Umbilical cord (tissue), 1 donor: ENCODE measurements at regions not wholly inside any gene's neighbourhood (a gene's known extent, or its start where the extent isn't known, plus 50 kb on each side); places are given as distances from the start of the nearest gene placed in this dataset.
"Not testable (repeated sequence)": the region's sequence is repeated elsewhere in the genome, so short reads cannot be mapped to it uniquely, and the experiment has no call there.

Experiments used
- DNase-seq: peaks from one replicate; pipeline ENCODE4 v3.0.0-alpha.2; 2015; ENCODE audit warnings: low spot score

DNA sequence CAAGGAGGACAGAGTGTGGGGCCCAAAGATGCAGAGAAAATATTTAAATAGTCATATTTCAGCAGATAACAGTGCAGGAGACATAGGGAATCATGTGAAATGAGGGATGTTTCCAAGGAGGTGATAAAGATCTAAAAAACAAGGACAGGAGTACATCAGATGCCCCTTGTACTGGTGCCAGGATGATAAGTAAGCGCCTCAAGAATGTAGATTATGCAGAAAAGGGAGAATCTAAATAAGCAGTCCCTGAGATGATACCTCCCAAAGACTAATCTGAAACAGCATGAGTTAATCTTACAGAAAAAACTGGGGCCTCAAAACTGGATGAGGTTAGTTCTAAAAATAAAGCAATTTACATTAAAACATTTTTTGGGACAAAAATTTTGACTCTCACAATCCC is 136.1 kb upstream of the WDFY3 start:
- DNase-seq, result no peak

- DNase-seq, result no peak
These were observed 139.7 kb upstream of the WDFY3 start for GRCh38 chr4:85106166-85106565.

GRCh38 chr4:85106805-85107336 is 140.4 kb upstream of the WDFY3 start:
- no peak for DNase-seq

GRCh38 chr4:85107553-85107952 is 141.1 kb upstream of the WDFY3 start:
- no peak for DNase-seq

DNA sequence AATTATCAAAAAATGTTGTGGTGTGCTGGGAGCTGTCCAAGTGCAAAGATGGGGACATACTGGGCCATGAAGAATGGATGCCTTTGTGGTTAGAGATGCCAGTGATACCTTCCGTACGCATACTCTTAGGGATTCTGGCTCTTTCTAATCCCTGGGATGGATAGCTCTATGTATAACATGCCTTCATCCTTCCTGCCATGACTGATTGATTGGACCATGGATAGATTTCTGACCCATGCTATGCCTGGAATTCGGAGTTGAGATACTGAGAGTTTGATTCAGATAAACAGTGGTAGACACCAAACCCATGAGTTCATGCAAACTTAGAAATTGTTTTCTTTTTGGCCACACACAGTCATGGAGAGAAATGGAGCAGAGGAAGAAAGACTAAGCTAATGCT is 147.2 kb upstream of the WDFY3 start:
- DNase-seq, result no peak

DNA sequence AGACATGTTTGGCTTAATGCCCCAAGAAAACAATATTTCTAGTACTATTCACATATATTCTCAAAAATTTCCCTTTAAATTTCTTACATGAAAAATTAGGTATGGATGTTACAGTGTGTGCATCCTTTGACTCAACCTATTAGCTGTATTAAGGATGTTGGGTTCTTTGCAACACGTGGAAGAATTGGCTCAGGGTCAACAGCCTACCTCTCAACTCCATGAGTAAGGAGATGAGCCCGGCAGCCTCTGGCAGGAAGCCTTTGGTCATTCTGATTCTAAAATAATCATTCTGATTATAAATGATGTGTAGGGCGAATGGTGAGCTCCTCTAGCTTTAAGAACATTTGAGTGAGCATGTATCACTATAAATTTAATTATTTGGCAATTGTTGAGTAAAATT is 148.0 kb upstream of the WDFY3 start:
- DNase-seq, result no peak

GRCh38 chr4:85116008-85116407 is 149.5 kb upstream of the WDFY3 start:
- no peak for DNase-seq

DNA sequence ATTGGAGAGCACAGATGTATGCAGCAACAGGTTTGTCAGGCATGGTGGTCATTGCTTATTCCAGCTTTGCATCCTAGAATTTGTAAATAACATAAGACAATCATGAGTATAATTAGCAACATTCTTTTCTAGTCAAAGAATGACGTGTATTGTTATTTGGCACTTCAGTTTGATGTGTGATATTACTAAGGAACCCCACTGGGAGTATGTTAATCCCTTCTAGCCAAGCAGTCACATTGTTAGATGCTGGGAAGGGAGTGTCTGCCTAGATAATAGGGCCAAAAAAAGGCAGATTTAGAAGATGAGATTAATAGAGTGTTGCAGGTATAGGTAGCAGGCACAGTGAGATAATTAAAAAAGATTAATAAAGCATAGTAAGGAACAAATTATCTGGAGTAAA is 159.2 kb upstream of the WDFY3 start:
- no peak for DNase-seq

DNA sequence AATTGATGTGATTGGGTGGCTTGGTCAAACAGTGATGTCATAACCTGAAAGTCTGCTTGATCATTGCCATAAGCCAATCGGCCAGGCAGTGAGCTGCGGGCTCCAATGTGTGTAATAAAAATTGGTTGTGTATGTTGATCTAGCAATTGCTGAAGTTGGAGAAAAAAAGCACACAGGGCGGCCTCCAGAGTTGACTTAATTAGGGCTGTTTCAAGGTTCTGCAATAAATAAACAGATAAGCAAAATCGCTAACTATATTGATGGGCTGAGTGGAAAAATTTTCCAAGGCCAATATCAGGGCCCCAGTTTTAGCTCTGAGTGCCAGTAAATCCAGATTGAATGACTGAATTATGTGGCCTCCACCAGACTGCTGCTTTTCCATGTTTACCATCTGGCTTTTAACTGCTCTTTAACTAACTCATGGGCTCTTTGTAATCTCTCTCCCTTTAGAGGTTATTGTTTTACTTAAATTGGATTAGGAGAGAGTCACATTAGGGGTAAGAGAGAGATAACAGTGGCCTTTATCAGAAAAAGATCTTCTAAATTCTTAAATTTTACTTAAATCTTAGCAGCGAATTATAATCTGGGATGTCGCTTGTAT is 160.6 kb upstream of the WDFY3 start:
- DNase-seq, result no peak

DNA sequence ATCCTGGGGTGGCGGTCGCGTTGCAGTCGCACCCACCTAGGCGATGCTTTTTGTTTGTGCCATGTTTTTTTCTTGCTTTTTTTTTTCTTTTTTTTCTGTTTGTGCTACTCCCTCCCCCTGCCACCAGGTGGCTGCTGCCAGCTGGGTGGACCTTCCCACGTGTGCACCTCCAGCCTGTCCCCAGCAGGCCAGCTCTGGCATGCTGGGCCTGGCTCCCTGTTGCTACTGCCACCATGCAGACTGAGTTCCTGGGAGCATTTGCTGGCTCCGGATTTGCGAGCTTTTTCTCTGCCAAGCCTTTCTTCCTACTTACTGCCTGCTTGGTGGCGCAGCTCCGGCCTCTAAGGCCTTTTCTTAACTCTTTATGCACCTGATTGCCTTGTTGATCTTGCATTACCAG is 161.2 kb upstream of the WDFY3 start:
- DNase-seq, result peak; percentile 21

- no peak for DNase-seq
These were observed 162.0 kb upstream of the WDFY3 start for GRCh38 chr4:85128246-85129204.

DNA sequence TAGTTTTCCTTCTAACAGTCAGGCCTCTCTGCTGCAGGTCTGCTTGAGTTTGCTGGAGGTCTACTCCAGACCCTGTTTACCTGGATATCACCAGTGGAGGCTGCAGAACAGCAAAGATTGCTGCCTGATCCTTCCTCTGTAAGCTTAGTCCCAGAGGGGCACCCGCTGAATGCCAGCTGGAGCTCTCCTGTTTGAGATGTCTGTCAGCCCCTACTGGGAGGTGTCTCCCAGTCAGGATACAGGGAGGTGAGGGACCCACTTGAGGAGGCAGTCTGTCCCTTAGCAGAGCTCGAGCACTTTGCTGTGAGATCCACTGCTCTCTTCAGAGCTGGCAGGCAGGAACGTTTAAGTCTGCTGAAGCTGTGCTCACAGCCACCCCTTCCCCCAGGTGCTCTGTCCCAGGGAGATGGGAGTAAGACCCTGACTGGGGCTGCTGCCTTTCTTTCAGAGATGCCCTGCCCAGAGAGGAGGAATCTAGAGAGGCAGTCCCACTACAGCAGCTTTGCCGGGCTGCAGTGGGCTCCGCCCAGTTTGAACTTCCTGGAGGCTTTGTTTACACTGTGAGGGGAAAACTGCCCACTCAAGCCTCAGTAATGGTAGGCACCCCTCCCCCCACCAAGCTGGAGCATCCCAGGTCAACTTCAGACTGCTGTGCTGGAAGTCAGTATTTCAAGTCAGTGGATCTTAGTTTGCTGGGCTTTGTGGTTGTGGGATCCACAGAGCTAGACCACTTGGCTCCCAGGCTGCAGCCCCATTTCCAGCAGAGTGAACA is 163.1 kb upstream of the WDFY3 start:
- not testable (repeated sequence) for DNase-seq

DNA sequence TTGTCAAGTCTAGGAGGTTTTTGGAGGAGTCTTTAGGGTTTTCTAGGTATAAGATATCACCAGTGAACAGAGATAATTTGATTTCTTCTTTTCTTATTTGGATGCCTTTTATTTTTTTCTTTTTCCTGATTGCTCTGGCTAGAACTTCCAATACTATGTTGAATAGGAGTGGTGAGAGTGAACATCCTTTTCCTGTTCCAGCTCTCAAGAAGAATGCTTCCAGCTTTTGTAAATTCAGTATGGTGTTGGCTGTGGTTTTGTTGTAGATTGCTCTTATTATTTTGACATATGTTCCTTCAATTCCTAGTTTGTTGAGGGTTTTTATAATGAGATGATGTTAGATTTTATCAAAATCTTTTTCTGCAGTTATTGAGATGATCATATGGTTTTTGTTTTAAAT is 165.6 kb upstream of the WDFY3 start:
- DNase-seq, result no peak

- DNase-seq, result no peak
These were observed 166.1 kb upstream of the WDFY3 start for GRCh38 chr4:85132570-85132969.

- not testable (repeated sequence) for DNase-seq
These were observed 173.3 kb upstream of the WDFY3 start for GRCh38 chr4:85139749-85140148.

- no peak for DNase-seq
These were observed 176.0 kb upstream of the WDFY3 start for GRCh38 chr4:85142451-85142850.

- peak; percentile 85 for DNase-seq
These were observed 181.1 kb upstream of the WDFY3 start for GRCh38 chr4:85147481-85148076.

DNA sequence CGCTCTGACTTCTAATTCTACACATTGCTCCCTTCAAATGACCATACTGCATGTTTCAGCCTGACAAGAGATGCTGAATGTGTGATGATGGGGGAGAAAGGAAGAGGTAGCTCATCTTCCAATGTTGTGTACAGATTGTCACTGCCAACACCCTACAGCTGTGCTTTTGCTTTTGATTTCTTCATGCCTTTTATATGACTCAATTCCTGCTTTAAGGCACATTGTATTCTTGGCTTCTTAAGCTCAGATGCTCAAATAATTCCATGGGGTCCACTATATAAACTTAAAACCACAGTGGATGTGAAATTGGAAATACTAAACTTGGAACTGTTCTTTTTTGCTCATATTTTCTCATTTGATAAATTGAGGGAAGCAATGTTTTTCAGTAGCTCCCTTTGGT is 183.2 kb upstream of the WDFY3 start:
- DNase-seq, result no peak

GRCh38 chr4:85151371-85151770 is 184.9 kb upstream of the WDFY3 start:
- no peak for DNase-seq

- peak; percentile 35 for DNase-seq
These were observed 185.3 kb upstream of the WDFY3 start for GRCh38 chr4:85151786-85152185.

DNA sequence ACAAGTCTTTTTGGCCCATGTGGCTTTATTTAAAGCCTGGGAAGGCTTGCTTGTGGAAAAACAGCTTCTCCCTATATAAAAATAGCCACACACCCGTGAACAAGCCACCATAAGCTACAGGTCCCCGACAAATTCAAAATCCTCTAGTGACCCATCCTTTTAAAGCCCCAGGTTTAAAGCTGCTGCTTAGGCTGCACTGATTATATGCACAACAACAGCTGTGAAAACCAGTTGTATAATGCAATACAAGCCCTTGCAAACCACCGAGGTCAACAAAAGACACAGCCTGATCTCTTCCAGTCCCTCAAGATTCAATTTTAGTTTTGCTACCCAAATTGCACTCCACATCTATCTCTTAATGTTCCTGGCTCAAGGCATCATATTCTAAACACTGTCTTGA is 186.0 kb upstream of the WDFY3 start:
- no peak for DNase-seq

- no peak for DNase-seq
These were observed 186.7 kb upstream of the WDFY3 start for GRCh38 chr4:85153221-85153620.
